K562 (cell line): ENCODE measurements at regions not wholly inside any gene's neighbourhood (a gene's known extent, or its start where the extent isn't known, plus 50 kb on each side); places are given as distances from the start of the nearest gene placed in this dataset.

Experiments used
- ATAC-seq: fragments of 200-7000 bp; cut with Tn5 transposase; 3 replicates; pipeline ENCODE4 v1.9.1; 2020; ENCODE audit warnings: moderate library complexity
- BruUV-seq: library from RNA; stranded (reverse); fragments of 400-500 nt; replicated peaks from 2 replicates; lab custom pipeline; 2021; lab: Mats Ljungman, UMichigan
- CTCF ChIA-PET: fragments of 300-600 bp; formaldehyde crosslinking; extraction: SDS; loops from one replicate; lab custom pipeline; 2021; ENCODE audit warnings: low intra/inter-chr PET ratio; lab: Yijun Ruan, JAX
- POLR2A ChIA-PET: fragments of 300-600, 350-650 bp; sonication (Branson Sonifier 250); formaldehyde crosslinking; extraction: SDS; loops from one replicate; lab custom pipeline; 2021; ENCODE audit warnings: antibody characterized with exemption, inconsistent platforms; lab: Yijun Ruan, JAX
- DNase-seq, 4 experiments: peaks; one replicate each; pipeline versions ENCODE4 v3.0.0 to v3.0.0-alpha.2; 2011 to 2018; ENCODE audit warnings: low spot score in 3 of 4, mixed read lengths in 3 of 4; ENCODE audit errors: extremely low read depth in 1 of 4
- FAIRE-seq: peaks from 2 replicates; lab custom pipeline; 2011; peaks lifted over from hg19 to GRCh38; lab: Jason Lieb, UNC
- H2AFZ ChIP-seq: 2 replicates; pipeline ENCODE4 v1.6.0; 2011; ENCODE audit warnings: low read depth, low read length, control low read depth, inconsistent platforms
- H3K27ac ChIP-seq: fragments of 200-600 bp; 3 replicates; pipeline ENCODE4 v1.8.0; 2011; ENCODE audit warnings: low read depth, mild to moderate bottlenecking, control low read depth, inconsistent platforms, low read length, moderate library complexity, mixed read lengths; ENCODE audit errors: extremely low read depth
- H3K27me3 ChIP-seq, 2 experiments: fragments of 300-600 bp in 1 of 2; 2 replicates in 1 of 2; 3 replicates in 1 of 2; pipeline versions ENCODE4 v1.6.0 to v1.8.0; 2011; ENCODE audit warnings: inconsistent platforms in 2 of 2, low read length in 2 of 2, mild to moderate bottlenecking in 1 of 2, mixed read lengths in 1 of 2, moderate library complexity in 1 of 2; ENCODE audit not compliant: control insufficient read depth in 2 of 2, insufficient read depth in 2 of 2
- H3K36me3 ChIP-seq: fragments of 300-600 bp; 3 replicates; pipeline ENCODE4 v1.8.0; 2011; ENCODE audit warnings: mild to moderate bottlenecking, low read length, inconsistent platforms; ENCODE audit not compliant: control insufficient read depth, insufficient read depth
- H3K4me1 ChIP-seq, 2 experiments: fragments of 200-600 bp in 1 of 2; replicated peaks in 1 of 2; 2 replicates in 1 of 2; 3 replicates in 1 of 2; pipeline versions ENCODE4 v1.5.1 to v1.8.0; 2011; ENCODE audit warnings: inconsistent platforms in 2 of 2, low read length in 2 of 2, mild to moderate bottlenecking in 1 of 2, mixed read lengths in 1 of 2, moderate library complexity in 1 of 2; ENCODE audit not compliant: control insufficient read depth in 2 of 2, insufficient read depth in 2 of 2
- H3K4me2 ChIP-seq: 2 replicates; pipeline ENCODE4 v1.6.1; 2011; ENCODE audit warnings: low read length, control low read depth, inconsistent platforms, mixed read lengths; ENCODE audit not compliant: insufficient read depth
- H3K4me3 ChIP-seq: fragments of 200-600 bp; sonication (generic), shearing (Covaris generic); 2 replicates; pipeline ENCODE4 v1.5.1; 2016; ENCODE audit warnings: control low read depth, inconsistent platforms
- H3K79me2 ChIP-seq: fragments of 200-600 bp; 3 replicates; pipeline ENCODE4 v1.8.0; 2011; ENCODE audit warnings: low read length, inconsistent platforms; ENCODE audit not compliant: control insufficient read depth, insufficient read depth
- H3K9ac ChIP-seq, 2 experiments: 2 replicates each; pipeline versions ENCODE4 v1.6.0 to v1.6.1; 2011; ENCODE audit warnings: low read depth in 2 of 2, low read length in 2 of 2, control low read depth in 1 of 2, inconsistent platforms in 1 of 2, mild to moderate bottlenecking in 1 of 2, mixed read lengths in 1 of 2; ENCODE audit not compliant: insufficient read depth in 1 of 2
- H3K9me1 ChIP-seq: one replicate; pipeline ENCODE4 v1.6.0; 2011; ENCODE audit warnings: inconsistent platforms, mild to moderate bottlenecking, low read length, moderate library complexity; ENCODE audit not compliant: control insufficient read depth, insufficient read depth
- H3K9me3 ChIP-seq: replicated peaks from 2 replicates; pipeline ENCODE4 v1.5.1; 2011; ENCODE audit warnings: low read depth, low read length, inconsistent platforms; ENCODE audit not compliant: control insufficient read depth, insufficient read depth
- H4K20me1 ChIP-seq: replicated peaks from 2 replicates; pipeline ENCODE4 v1.6.1; 2011; ENCODE audit warnings: low read length, inconsistent platforms, mixed read lengths; ENCODE audit not compliant: control insufficient read depth, insufficient read depth
- CEBPG ChIP-seq, 3 experiments: fragments of 200-800 bp in 1 of 3; sonication (Bioruptor generic) in 1 of 3; sonication (generic) in 1 of 3; formaldehyde crosslinking in 1 of 3; IDR thresholded peaks in 2 of 3; conservative IDR thresholded peaks in 1 of 3; 2 replicates each; pipeline versions ENCODE4 v1.6.1 to v1.8.0; 2016 to 2022; ENCODE audit warnings: missing compliant biosample characterization in 2 of 3, missing genetic modification characterization in 2 of 3, mild to moderate bottlenecking in 1 of 3, missing genetic modification reagents in 1 of 3
- DNMT1 ChIP-seq: fragments of 450-650 bp; IDR thresholded peaks from 2 replicates; pipeline ENCODE4 v1.6.1; 2016; ENCODE audit warnings: antibody characterized with exemption, mild to moderate bottlenecking
- GABPB2 ChIP-seq: fragments of 250-450 bp; sonication (Bioruptor Pico); conservative IDR thresholded peaks from 2 replicates; pipeline ENCODE4 v1.5.1; 2021; ENCODE audit warnings: mild to moderate bottlenecking
- NFIX ChIP-seq: fragments of 250-450 bp; sonication (Bioruptor Pico); IDR thresholded peaks from 2 replicates; pipeline ENCODE4 v1.4.0; 2020; ENCODE audit warnings: low read depth, mild to moderate bottlenecking, moderate library complexity
- TAF15 ChIP-seq: fragments of 200-400 bp; formaldehyde crosslinking; IDR thresholded peaks from 2 replicates; pipeline ENCODE4 v1.6.1; 2017; ENCODE audit warnings: mild to moderate bottlenecking, low read depth, low read length, moderate library complexity
- XRCC4 ChIP-seq: IDR thresholded peaks from one replicate; pipeline ENCODE4 v1.6.1; 2011; ENCODE audit not compliant: insufficient read depth, insufficient read length; ENCODE audit errors: extremely low read depth
- ZNF717 ChIP-seq: fragments of 250-450 bp; sonication (Bioruptor Pico); IDR thresholded peaks from 2 replicates; pipeline ENCODE4 v1.5.0; 2021
- ZSCAN29 ChIP-seq: fragments of 450-650 bp; IDR thresholded peaks from 2 replicates; pipeline ENCODE4 v1.6.1; 2017
- WGBS: fragments of 100-300 bp; shearing (Covaris generic); methylation state at CpG from one replicate; pipeline ENCODE4 v1.1.6; 2016; ENCODE audit warnings: low coverage, mixed read lengths; ENCODE audit not compliant: insufficient coverage; ENCODE audit errors: missing lambda C conversion rate; 5-methylcytosine and 5-hydroxymethylcytosine counted together
- in situ Hi-C: fragments of 300-500 bp; cut with MboI; formaldehyde crosslinking; loops from 4 replicates; pipeline ENCODE4 v1.15.0; 2018; ENCODE audit warnings: inconsistent platforms, mixed read lengths
- intact Hi-C: fragments of 100-400 bp; cut with micrococcal nuclease; formaldehyde crosslinking; loops from 2 replicates; pipeline ENCODE4 v1.14.2; 2022
- TF ChIP-seq, protein P1 (sequence below): sonication (generic); formaldehyde crosslinking; IDR thresholded peaks from 2 replicates; pipeline ENCODE4 v1.8.1; 2023; ENCODE audit warnings: missing genetic modification reagents, mild to moderate bottlenecking, borderline replicate concordance

DNA sequence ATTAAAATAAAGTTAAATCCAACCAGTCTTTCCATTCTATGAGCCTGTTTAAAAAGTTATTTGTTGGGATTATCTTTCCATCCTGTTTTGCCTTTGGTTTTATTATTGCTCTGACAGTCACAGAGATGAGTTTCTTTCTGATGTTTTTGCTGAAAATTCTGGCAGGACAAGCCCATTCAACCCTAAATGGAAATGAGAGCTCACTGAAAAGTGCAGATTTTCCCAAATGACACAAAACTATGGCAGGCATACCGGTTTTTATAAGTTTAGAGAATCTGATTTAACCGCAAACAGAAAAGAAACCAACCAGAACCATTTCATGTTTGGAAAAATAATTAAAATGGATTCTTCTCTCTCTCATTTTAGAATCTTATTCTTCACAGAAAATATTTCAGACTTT, 238.1 kb upstream of the SGO1 start:
- BruUV-seq: no TSS peak
- CTCF ChIA-PET: no interaction called here
- TF ChIP-seq, protein P1, sequence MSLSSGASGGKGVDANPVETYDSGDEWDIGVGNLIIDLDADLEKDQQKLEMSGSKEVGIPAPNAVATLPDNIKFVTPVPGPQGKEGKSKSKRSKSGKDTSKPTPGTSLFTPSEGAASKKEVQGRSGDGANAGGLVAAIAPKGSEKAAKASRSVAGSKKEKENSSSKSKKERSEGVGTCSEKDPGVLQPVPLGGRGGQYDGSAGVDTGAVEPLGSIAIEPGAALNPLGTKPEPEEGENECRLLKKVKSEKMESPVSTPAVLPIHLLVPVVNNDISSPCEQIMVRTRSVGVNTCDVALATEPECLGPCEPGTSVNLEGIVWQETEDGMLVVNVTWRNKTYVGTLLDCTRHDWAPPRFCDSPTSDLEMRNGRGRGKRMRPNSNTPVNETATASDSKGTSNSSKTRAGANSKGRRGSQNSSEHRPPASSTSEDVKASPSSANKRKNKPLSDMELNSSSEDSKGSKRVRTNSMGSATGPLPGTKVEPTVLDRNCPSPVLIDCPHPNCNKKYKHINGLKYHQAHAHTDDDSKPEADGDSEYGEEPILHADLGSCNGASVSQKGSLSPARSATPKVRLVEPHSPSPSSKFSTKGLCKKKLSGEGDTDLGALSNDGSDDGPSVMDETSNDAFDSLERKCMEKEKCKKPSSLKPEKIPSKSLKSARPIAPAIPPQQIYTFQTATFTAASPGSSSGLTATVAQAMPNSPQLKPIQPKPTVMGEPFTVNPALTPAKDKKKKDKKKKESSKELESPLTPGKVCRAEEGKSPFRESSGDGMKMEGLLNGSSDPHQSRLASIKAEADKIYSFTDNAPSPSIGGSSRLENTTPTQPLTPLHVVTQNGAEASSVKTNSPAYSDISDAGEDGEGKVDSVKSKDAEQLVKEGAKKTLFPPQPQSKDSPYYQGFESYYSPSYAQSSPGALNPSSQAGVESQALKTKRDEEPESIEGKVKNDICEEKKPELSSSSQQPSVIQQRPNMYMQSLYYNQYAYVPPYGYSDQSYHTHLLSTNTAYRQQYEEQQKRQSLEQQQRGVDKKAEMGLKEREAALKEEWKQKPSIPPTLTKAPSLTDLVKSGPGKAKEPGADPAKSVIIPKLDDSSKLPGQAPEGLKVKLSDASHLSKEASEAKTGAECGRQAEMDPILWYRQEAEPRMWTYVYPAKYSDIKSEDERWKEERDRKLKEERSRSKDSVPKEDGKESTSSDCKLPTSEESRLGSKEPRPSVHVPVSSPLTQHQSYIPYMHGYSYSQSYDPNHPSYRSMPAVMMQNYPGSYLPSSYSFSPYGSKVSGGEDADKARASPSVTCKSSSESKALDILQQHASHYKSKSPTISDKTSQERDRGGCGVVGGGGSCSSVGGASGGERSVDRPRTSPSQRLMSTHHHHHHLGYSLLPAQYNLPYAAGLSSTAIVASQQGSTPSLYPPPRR: no peak
- TF ChIP-seq NFIX (CRISPR knock-in tag) (no peak), CEBPG (CRISPR knock-in tag; IDR thresholded peaks at IDR 0.05) (no peak), CEBPG (tag; conservative IDR thresholded peaks at IDR 0.05 in 1 of 2, IDR thresholded peaks at IDR 0.05 in 1 of 2) (no peak), DNMT1 (no peak), XRCC4 (no peak), GABPB2 (CRISPR knock-in tag) (no peak), ZNF717 (CRISPR knock-in tag) (no peak), ZSCAN29 (no peak), TAF15 (no peak)
- TF ChIP-seq, all 486 proteins: peak for 0
- in situ Hi-C loops (no loop called here), intact Hi-C loops (no loop called here)
- no peak overlapping the region for H3K4me2 ChIP-seq
- H3K9me3 ChIP-seq: no peaks in the 10 kb centered on the region
- no peaks in the 10 kb centered on the region for H3K9me1 ChIP-seq
- no peak overlapping the region for H3K4me3 ChIP-seq
- DNase-seq (no peak), ATAC-seq (no peak), FAIRE-seq (no peak)
- no peaks in the 10 kb centered on the region for H3K27me3 ChIP-seq
- 3% methylated on average over 2 of the region's 2 CpGs for WGBS
- no peaks in the 10 kb centered on the region for H3K79me2 ChIP-seq
- no peaks in the 10 kb centered on the region for H3K36me3 ChIP-seq
- POLR2A ChIA-PET: interaction anchor here (0.9 to 1.1 kb wide), 2 partner anchors 9 to 1353 kb away, joined by 3 to 4 read pairs; no protein-coding TSS in a partner anchor
- no peak overlapping the region for H2AFZ ChIP-seq
- no peak overlapping the region for H3K9ac ChIP-seq
- no peaks in the 10 kb centered on the region for H4K20me1 ChIP-seq
- H3K27ac ChIP-seq: no peak overlapping the region
- no peaks in the 10 kb centered on the region for H3K4me1 ChIP-seq
